HG02885 (cell line): ENCODE measurements at regions not wholly inside any gene's neighbourhood (a gene's known extent, or its start where the extent isn't known, plus 50 kb on each side); places are given as distances from the start of the nearest gene placed in this dataset.
"Not testable (repeated sequence)": the region's sequence is repeated elsewhere in the genome, so short reads cannot be mapped to it uniquely, and the experiment has no call there.

Experiments
- ATAC-seq: cut with Tn5 transposase; IDR thresholded peaks from one replicate; pipeline ENCODE4 v1.9.1; 2021; ENCODE audit warnings: mild to moderate bottlenecking; ENCODE audit not compliant: unreplicated experiment, poor library complexity

- no peak for ATAC-seq
These were observed 370.3 kb downstream of the BCL11B start for GRCh38 chr14:98901511-98902205.

- ATAC-seq = no peak
These were observed 368.6 kb downstream of the BCL11B start for GRCh38 chr14:98903371-98903770.

DNA sequence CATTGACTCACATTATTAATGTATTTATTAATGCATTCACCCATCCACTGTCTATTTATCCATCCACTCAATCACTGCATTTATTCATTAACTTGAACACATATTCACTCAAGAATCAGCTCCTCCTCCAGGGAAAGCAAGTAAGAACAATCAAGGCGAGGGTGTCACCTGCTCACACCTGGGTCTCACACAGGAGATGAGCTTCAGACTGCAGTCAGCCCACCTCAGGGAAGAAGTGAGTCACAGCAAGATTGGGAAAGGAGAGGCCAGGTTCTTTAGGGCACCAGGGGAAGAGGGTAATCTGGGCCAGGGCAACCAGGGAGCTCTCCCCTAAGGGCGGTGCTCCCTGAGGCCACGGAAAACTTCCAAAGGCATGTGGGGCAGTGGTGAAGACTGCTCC lies 367.3 kb downstream of the BCL11B start:
- ATAC-seq = no peak

GRCh38 chr14:98906123-98906995 lies 365.6 kb downstream of the BCL11B start:
- ATAC-seq = no peak

- ATAC-seq = no peak
These were observed 364.7 kb downstream of the BCL11B start for GRCh38 chr14:98907271-98907670.

- ATAC-seq = no peak
These were observed 363.9 kb downstream of the BCL11B start for GRCh38 chr14:98908050-98908449.

- ATAC-seq = no peak
These were observed 362.6 kb downstream of the BCL11B start for GRCh38 chr14:98909251-98909944.

DNA sequence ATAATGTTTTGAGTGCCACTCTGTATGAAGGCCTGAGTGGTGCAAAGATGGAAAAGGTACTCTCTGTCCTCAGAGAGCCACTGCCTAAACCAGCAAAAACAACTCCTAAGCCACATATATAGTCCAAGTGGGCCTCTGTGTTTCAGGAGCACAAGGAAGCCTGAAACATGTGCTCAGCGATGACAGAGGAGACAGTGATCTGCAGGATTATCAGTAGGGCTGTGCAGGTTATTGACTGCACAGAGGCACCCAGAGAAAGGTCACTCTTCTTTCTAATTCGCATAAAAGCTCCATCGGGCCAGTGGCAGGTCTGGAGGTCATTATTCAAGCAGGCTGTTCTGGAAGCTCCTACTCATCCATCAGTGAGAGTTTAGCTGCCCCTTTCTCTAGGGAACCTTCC lies 361.9 kb downstream of the BCL11B start:
- ATAC-seq = no peak

DNA sequence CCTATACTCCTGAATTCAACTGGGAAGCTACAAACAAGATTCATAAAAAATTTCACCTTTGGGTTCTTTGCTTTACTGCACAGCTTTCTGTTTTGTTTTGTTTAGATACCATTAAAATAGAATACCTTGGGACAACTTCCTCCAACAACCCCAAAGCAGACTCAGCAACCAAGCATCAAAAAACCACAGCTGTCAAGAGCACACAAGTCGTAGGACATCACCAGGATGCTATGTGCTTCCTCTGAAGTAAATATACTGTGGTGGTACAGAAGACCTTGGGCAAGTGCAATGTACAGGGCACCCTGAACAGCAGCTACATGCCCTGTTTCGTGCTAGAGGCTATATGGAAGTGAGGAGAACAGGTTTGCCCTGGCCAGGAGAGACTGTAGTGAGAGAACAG lies 359.3 kb downstream of the BCL11B start:
- no peak for ATAC-seq

DNA sequence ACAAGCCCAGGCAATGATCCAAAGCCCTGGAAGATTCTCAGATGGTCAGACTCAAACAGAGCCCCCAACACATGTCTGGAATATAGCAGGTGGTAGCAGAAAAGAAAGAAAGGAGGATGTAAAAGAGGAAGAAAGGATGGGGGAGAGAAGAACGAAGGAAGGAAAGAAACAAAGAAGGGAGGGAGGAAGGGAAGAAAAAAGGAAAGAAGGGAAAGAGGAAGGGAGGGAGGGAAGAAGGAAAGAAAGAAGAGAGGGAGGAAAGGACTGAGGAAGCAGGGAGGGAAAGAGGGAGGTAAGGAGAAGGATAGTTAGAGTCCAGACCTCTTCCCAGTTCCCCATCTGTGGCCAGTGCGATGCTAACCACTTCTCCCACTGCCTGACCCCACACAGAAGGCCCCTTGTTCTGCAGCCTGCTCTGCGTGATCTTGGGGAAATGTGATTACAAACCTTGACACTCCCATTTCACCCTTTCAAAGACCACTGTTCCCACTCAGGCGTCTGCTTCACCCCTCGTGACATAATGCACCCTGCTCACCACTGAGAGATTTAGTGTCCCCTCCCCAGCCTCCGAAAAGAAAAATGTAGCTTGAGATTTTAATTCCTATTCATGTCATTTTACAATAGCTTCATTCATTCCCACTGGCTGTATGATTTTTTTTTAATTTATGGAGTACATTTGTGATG lies 357.9 kb downstream of the BCL11B start:
- ATAC-seq = no peak

DNA sequence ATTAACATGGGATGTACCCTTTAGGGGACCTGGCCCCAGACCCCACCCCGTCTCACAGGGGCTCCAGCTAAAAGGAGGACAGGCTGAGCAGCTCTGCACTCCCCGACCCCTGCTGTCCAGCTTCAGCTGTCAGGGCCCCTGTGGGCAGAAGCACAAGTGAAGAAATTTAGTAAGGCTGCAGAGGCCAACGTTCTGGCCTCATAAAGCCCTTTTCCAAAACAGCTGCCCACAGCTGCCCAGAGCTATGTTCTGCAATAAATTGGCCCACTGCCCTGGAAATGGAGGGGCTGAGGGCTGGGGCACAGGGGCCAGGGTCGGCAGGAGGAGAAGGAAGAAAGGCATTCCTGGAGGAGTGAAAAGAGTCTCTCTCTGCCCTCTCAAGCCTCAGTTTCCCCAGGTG lies 357.1 kb downstream of the BCL11B start:
- no peak for ATAC-seq

- ATAC-seq = no peak
These were observed 356.4 kb downstream of the BCL11B start for GRCh38 chr14:98915625-98916024.

DNA sequence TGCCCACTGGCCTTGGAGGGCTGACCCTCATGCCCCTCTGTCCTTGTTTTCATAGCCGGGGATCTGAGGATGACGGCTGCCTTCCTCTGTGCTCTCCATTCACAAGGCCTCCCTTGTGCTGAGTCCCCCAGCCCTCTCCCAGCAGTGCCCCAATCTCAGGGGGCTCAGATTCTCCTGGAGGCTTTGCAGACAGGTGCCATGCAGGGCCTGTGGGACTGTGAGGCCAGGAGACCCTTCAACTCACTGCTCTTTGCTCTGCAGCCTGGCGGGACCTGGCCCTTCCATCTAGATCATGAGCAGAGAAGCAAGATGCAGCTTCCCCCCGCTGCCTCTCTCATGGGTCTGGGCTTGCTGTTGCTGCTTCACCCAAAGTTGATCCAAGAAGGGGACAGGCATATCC lies 356.0 kb downstream of the BCL11B start:
- no peak for ATAC-seq

GRCh38 chr14:98916476-98916875 lies 355.5 kb downstream of the BCL11B start:
- ATAC-seq = no peak

GRCh38 chr14:98919434-98919833 lies 352.6 kb downstream of the BCL11B start:
- no peak for ATAC-seq

GRCh38 chr14:98921306-98921705 lies 350.7 kb downstream of the BCL11B start:
- not testable (repeated sequence) for ATAC-seq

- no peak for ATAC-seq
These were observed 348.4 kb downstream of the BCL11B start for GRCh38 chr14:98923596-98923995.

GRCh38 chr14:98924046-98924445 lies 348.0 kb downstream of the BCL11B start:
- no peak for ATAC-seq

DNA sequence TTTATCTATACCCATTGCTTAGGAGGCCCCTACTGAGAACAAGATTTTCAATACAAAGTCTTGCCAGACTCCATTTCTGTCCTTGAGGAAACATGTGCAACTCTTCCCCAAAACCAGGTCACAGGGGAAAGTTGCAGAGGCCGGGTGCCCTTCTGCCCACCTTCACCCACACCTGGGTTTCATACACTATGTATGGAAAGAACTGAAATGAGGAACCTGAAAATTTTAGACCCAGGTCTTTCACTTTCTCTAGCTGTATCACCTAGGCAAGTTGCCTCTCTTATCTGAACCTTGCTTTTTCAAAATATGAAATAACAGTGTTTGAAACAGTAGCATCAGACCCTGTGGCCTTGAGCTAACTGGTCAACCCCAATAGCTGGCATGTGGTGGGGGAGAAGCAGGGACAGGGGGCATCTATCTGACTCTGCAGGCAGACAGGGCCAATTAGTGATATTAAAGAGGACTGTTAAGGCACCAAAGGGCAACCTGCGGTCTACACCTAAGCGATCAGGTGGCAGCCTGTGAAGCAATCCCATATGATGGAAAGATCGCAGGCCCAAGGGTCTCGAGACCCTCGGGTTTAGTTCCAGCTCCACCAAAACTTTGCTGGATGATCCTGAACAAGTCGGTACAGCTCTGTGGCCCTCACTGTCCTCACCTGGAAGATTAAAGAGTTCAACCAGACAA lies 346.5 kb downstream of the BCL11B start:
- no peak for ATAC-seq

DNA sequence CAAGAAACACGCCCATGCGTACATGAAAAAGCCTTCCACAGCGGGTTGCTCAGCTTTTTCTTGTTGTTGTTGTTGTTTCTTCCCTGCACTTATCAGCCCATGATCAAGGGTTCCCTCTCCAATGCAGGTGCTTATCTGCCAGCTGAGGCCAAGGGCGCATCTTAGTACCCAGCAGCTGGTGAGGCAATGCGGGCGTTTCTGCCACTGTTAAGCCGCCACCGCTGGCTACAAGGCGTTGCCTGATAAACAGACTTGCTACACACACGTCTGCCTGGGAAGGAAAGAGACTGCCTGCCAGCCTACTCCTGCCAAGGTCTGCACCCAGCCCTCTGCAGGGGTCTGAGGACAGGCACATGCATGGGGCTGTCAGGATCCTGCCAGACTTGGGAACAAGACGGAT lies 345.9 kb downstream of the BCL11B start:
- no peak for ATAC-seq
